HepG2 (cell line): ENCODE measurements at regions not wholly inside any gene's neighbourhood (a gene's known extent, or its start where the extent isn't known, plus 50 kb on each side); places are given as distances from the start of the nearest gene placed in this dataset.

Source experiments
- ATAC-seq: fragments of 200-7000 bp; cut with Tn5 transposase; 3 replicates; pipeline ENCODE4 v1.9.1; 2020; ENCODE audit warnings: mild to moderate bottlenecking, moderate library complexity
- BruUV-seq: library from RNA; stranded (reverse); fragments of 400-500 nt; replicated peaks from 2 replicates; lab custom pipeline; 2021; lab: Mats Ljungman, UMichigan
- CTCF ChIA-PET: fragments of 300-600 bp; formaldehyde crosslinking; extraction: SDS; loops from one replicate; lab custom pipeline; 2021; ENCODE audit warnings: low total read pairs, inconsistent platforms, low intra/inter-chr PET ratio; lab: Yijun Ruan, JAX
- POLR2A ChIA-PET: fragments of 350-600 bp; sonication (Branson Sonifier 250); formaldehyde crosslinking; loops from one replicate; lab custom pipeline; 2020; ENCODE audit warnings: antibody characterized with exemption, inconsistent platforms; lab: Yijun Ruan, JAX
- DNase-seq: peaks from one replicate; pipeline ENCODE4 v3.0.0-alpha.2; 2015; ENCODE audit warnings: low spot score
- FAIRE-seq: peaks from 3 replicates; lab custom pipeline; 2011; peaks lifted over from hg19 to GRCh38; lab: Jason Lieb, UNC
- H2AFZ ChIP-seq: one replicate; pipeline ENCODE4 v1.6.1; 2011; ENCODE audit warnings: low read length, inconsistent platforms
- H3K27ac ChIP-seq: fragments of 300-600 bp; 3 replicates; pipeline ENCODE4 v1.8.0; 2011; ENCODE audit warnings: mixed run types, mild to moderate bottlenecking, mixed read lengths, low read length, inconsistent platforms; ENCODE audit not compliant: insufficient read depth; ENCODE audit errors: extremely low read length
- H3K27me3 ChIP-seq, 2 experiments: fragments of 200-600 bp in 1 of 2; 2 replicates in 1 of 2; 3 replicates in 1 of 2; pipeline versions ENCODE4 v1.6.0 to v1.8.0; 2011; ENCODE audit warnings: low read length in 2 of 2, mild to moderate bottlenecking in 2 of 2, moderate library complexity in 2 of 2, inconsistent platforms in 1 of 2; ENCODE audit not compliant: insufficient read depth in 2 of 2, control insufficient read depth in 1 of 2
- H3K36me3 ChIP-seq, 2 experiments: fragments of 200-600 bp in 1 of 2; replicated peaks in 1 of 2; 2 replicates in 1 of 2; 3 replicates in 1 of 2; pipeline versions ENCODE4 v1.5.1 to v1.8.0; 2011; ENCODE audit warnings: low read length in 2 of 2, inconsistent platforms in 1 of 2; ENCODE audit not compliant: insufficient read depth in 2 of 2, control insufficient read depth in 1 of 2
- H3K4me1 ChIP-seq: 2 replicates; pipeline ENCODE4 v1.5.1; 2012; ENCODE audit warnings: low read length, inconsistent platforms; ENCODE audit not compliant: insufficient read depth
- H3K4me2 ChIP-seq: 2 replicates; pipeline ENCODE4 v1.6.0; 2011; ENCODE audit warnings: low read depth, low read length, inconsistent platforms
- H3K4me3 ChIP-seq, 3 experiments: fragments of 200-600 bp in 1 of 3; sonication (generic), shearing (Covaris generic) in 1 of 3; replicated peaks in 1 of 3; 2 replicates each; pipeline ENCODE4 v1.5.1; 2011 to 2016; ENCODE audit warnings: low read length in 3 of 3, inconsistent platforms in 2 of 3, low read depth in 2 of 3, mild to moderate bottlenecking in 2 of 3, control low read depth in 1 of 3, mixed read lengths in 1 of 3; ENCODE audit not compliant: insufficient read depth in 1 of 3
- H3K79me2 ChIP-seq: one replicate; pipeline ENCODE4 v1.6.1; 2011; ENCODE audit warnings: low read length, inconsistent platforms; ENCODE audit not compliant: insufficient read depth
- H3K9ac ChIP-seq: 2 replicates; pipeline ENCODE4 v1.6.0; 2011; ENCODE audit warnings: mild to moderate bottlenecking, low read depth, low read length, inconsistent platforms; ENCODE audit not compliant: insufficient read depth
- H3K9me3 ChIP-seq: 2 replicates; pipeline ENCODE4 v1.5.1; 2012; ENCODE audit warnings: mild to moderate bottlenecking, low read length
- H4K20me1 ChIP-seq: 2 replicates; pipeline ENCODE4 v1.6.0; 2011; ENCODE audit warnings: inconsistent platforms, mild to moderate bottlenecking, low read length, moderate library complexity; ENCODE audit not compliant: insufficient read depth
- GZF1 ChIP-seq: sonication (generic); formaldehyde crosslinking; IDR thresholded peaks from 2 replicates; pipeline ENCODE4 v1.5.1; 2020; ENCODE audit warnings: mild to moderate bottlenecking, missing genetic modification reagents
- IKZF5 ChIP-seq: IDR thresholded peaks from 2 replicates; pipeline ENCODE4 v1.6.1; 2018; ENCODE audit warnings: missing genetic modification reagents, mild to moderate bottlenecking, missing compliant biosample characterization
- PBX3 ChIP-seq: sonication (generic); formaldehyde crosslinking; IDR thresholded peaks from 2 replicates; pipeline ENCODE4 v1.8.1; 2023; ENCODE audit warnings: missing genetic modification reagents, inconsistent platforms, borderline replicate concordance
- POLR2G ChIP-seq: fragments of 200-400 bp; formaldehyde crosslinking; IDR thresholded peaks from 2 replicates; pipeline ENCODE4 v1.6.1; 2018; ENCODE audit warnings: mild to moderate bottlenecking, low read depth, low read length, moderate library complexity
- RFXAP ChIP-seq: sonication (generic); formaldehyde crosslinking; IDR thresholded peaks from 2 replicates; pipeline ENCODE4 v1.4.0; 2020; ENCODE audit warnings: missing genetic modification reagents, borderline replicate concordance
- TERF1 ChIP-seq: sonication (generic); formaldehyde crosslinking; IDR thresholded peaks from 2 replicates; pipeline ENCODE4 v1.8.0; 2022; ENCODE audit warnings: mild to moderate bottlenecking, missing genetic modification reagents, moderate library complexity
- TFE3 ChIP-seq: IDR thresholded peaks from 2 replicates; pipeline ENCODE4 v1.6.1; 2016
- THAP8 ChIP-seq: sonication (generic); formaldehyde crosslinking; IDR thresholded peaks from 2 replicates; pipeline ENCODE4 v1.5.1; 2020; ENCODE audit warnings: missing genetic modification reagents, mild to moderate bottlenecking, borderline replicate concordance
- ZNF724P ChIP-seq: sonication (generic); formaldehyde crosslinking; IDR thresholded peaks from 2 replicates; pipeline ENCODE4 v1.8.0; 2022; ENCODE audit warnings: missing genetic modification reagents, borderline replicate concordance
- WGBS: methylation state at CpG from one replicate; pipeline ENCODE4 v1.1.6; 2017; ENCODE audit warnings: low lambda C conversion rate; 5-methylcytosine and 5-hydroxymethylcytosine counted together
- in situ Hi-C: cut with HindIII; loops from 2 replicates; pipeline ENCODE4 v1.10.0; 2017; ENCODE audit warnings: low pct_unique_long_range_greater_than_20kb; ENCODE audit not compliant: extremely low pct_ligation_motif_present
- intact Hi-C: fragments of 100-400 bp; cut with micrococcal nuclease; formaldehyde crosslinking; loops from one replicate; pipeline ENCODE4 v1.10.0; 2022; ENCODE audit not compliant: unreplicated experiment

- DNase-seq (no peak), ATAC-seq (no peak), FAIRE-seq (no peak)
- no TSS peak for BruUV-seq
- Histone ChIP-seq H3K79me2 (no peaks in the 10 kb centered on the region), H3K27ac (no peak overlapping the region), H3K4me3 (no peak overlapping the region), H3K36me3 (no peaks in the 10 kb centered on the region), H3K4me1 (peaks cover 9% of the 10 kb centered on the region; the same call in 1 of the 2 replicates), H4K20me1 (no peaks in the 10 kb centered on the region), H3K4me2 (no peak overlapping the region), H3K9ac (no peak overlapping the region), H3K27me3 (peaks cover 0 to 5% of the 10 kb centered on the region in 2 experiments; a peak in 3 of 5 replicates), H2AFZ (no peak overlapping the region), H3K9me3 (no peaks in the 10 kb centered on the region)
- no peak for TF ChIP-seq ZNF724P (CRISPR knock-in tag)
- 83% methylated on average over 3 of the region's 5 CpGs for WGBS
- intact Hi-C loops, result no loop called here
- ChIA-PET POLR2A (no interaction called here), CTCF (no interaction called here)
- in situ Hi-C loops, result loop anchor here (5.0 kb wide), 1 partner anchor 44 kb away; no protein-coding TSS in a partner anchor
Observed at GRCh38 chr2:234623521-234623991, 126.7 kb upstream of the ARL4C start.

- BruUV-seq, result no TSS peak
Observed at GRCh38 chr2:234621120-234621519, 124.2 kb upstream of the ARL4C start.

More at GRCh38 chr2:234621120-234621519, 124.2 kb upstream of the ARL4C start:
- POLR2A ChIA-PET, result no interaction called here
- H2AFZ ChIP-seq, result no peak overlapping the region
- H3K36me3 ChIP-seq, result no peaks in the 10 kb centered on the region
- in situ Hi-C loops, result loop anchor here (5.0 kb wide), 1 partner anchor 46 kb away; no protein-coding TSS in a partner anchor
- H3K4me2 ChIP-seq, result no peak overlapping the region
- FAIRE-seq (no peak), DNase-seq (no peak), ATAC-seq (no peak)
- H3K4me1 ChIP-seq, result peaks cover 15% of the 10 kb centered on the region
- H3K4me3 ChIP-seq, result no peak overlapping the region
- no peaks in the 10 kb centered on the region for H4K20me1 ChIP-seq
- intact Hi-C loops, result no loop called here
- no peaks in the 10 kb centered on the region for H3K79me2 ChIP-seq
- no peaks in the 10 kb centered on the region for H3K9me3 ChIP-seq
- no peak overlapping the region for H3K9ac ChIP-seq
- CTCF ChIA-PET, result no interaction called here
- H3K27me3 ChIP-seq, result peaks cover 1 to 18% of the 10 kb centered on the region in 2 experiments; a peak in 3 of 5 replicates
- WGBS, result 26% methylated on average over 5 of the region's 5 CpGs
- TF ChIP-seq THAP8 (CRISPR knock-in tag), result no peak
- no peak for TF ChIP-seq POLR2G
- TF ChIP-seq GZF1 (CRISPR knock-in tag), result no peak
- no peak for TF ChIP-seq TERF1 (CRISPR knock-in tag)
- TF ChIP-seq IKZF5 (CRISPR knock-in tag), result no peak
- no peak for TF ChIP-seq TFE3 (CRISPR knock-in tag)
- no peak for TF ChIP-seq PBX3 (CRISPR knock-in tag)
- no peak for TF ChIP-seq RFXAP
- TF ChIP-seq, all 625 proteins: peak for 0
- no peak overlapping the region for H3K27ac ChIP-seq
